ENCODE measurements at regions not wholly inside any gene's neighbourhood (a gene's known extent, or its start where the extent isn't known, plus 50 kb on each side); places are given as distances from the start of the nearest gene placed in this dataset.

GRCh38 chr1:29474274-29475244, 238.2 kb downstream of the PTPRU start:
- Histone ChIP-seq H3K27me3 (ENCODE audit: insufficient read depth, low read length, poor library complexity, severe bottlenecking) (no peaks in the 10 kb centered on the region), H3K36me3 (ENCODE audit: insufficient read depth, low read length) (no peaks in the 10 kb centered on the region)

GRCh38 chr1:29473161-29473855, 237.0 kb downstream of the PTPRU start:
- H3K4me2 ChIP-seq (ENCODE audit: low read depth, low read length, poor library complexity, severe bottlenecking), result no peak overlapping the region
- no peak overlapping the region for H3K4me3 ChIP-seq (ENCODE audit: low read length, poor library complexity, severe bottlenecking)
- H3K79me2 ChIP-seq (ENCODE audit: insufficient read depth, low read length), result no peaks in the 10 kb centered on the region
- no peak overlapping the region for H3K9ac ChIP-seq (ENCODE audit: low read depth, low read length, poor library complexity, severe bottlenecking)
- no peaks in the 10 kb centered on the region for H3K27me3 ChIP-seq (ENCODE audit: insufficient read depth, low read length, poor library complexity, severe bottlenecking)
- H3K4me1 ChIP-seq (ENCODE audit: insufficient read depth, low read length, poor library complexity, severe bottlenecking), result no peaks in the 10 kb centered on the region
- no peaks in the 10 kb centered on the region for H4K20me1 ChIP-seq (ENCODE audit: insufficient read depth, low read length, poor library complexity, severe bottlenecking)
- no peaks in the 10 kb centered on the region for H3K9me3 ChIP-seq (ENCODE audit: insufficient read depth, low read depth, low read length)
- no peaks in the 10 kb centered on the region for H3K36me3 ChIP-seq (ENCODE audit: insufficient read depth, low read length)
- no peaks in the 10 kb centered on the region for H3F3A ChIP-seq (ENCODE audit: low read depth)
- H3K9me2 ChIP-seq (replicated peaks; ENCODE audit: low read depth, low read length), result no peaks in the 10 kb centered on the region
- no peak for TF ChIP-seq EZH2phosphoT487 (IDR thresholded peaks at IDR 0.05; ENCODE audit: borderline replicate concordance)
- TF ChIP-seq CTCF (conservative IDR thresholded peaks at IDR 0.05; ENCODE audit: low read length), result no peak
- H2AFZ ChIP-seq (ENCODE audit: low read length), result no peak overlapping the region

More at GRCh38 chr1:29474274-29475244, 238.2 kb downstream of the PTPRU start:
- Histone ChIP-seq H3K79me2 (ENCODE audit: insufficient read depth, low read length) (no peaks in the 10 kb centered on the region), H2AFZ (ENCODE audit: low read length) (no peak overlapping the region), H3K4me1 (ENCODE audit: insufficient read depth, low read length, poor library complexity, severe bottlenecking) (no peaks in the 10 kb centered on the region), H3K9ac (ENCODE audit: low read depth, low read length, poor library complexity, severe bottlenecking) (no peak overlapping the region), H4K20me1 (ENCODE audit: insufficient read depth, low read length, poor library complexity, severe bottlenecking) (no peaks in the 10 kb centered on the region), H3K9me3 (ENCODE audit: insufficient read depth, low read depth, low read length) (no peaks in the 10 kb centered on the region), H3K4me3 (ENCODE audit: low read length, poor library complexity, severe bottlenecking) (no peak overlapping the region), H3K4me2 (ENCODE audit: low read depth, low read length, poor library complexity, severe bottlenecking) (no peak overlapping the region), H3K9me2 (replicated peaks; ENCODE audit: low read depth, low read length) (no peaks in the 10 kb centered on the region), H3F3A (ENCODE audit: low read depth) (no peaks in the 10 kb centered on the region)
- TF ChIP-seq CTCF (conservative IDR thresholded peaks at IDR 0.05; ENCODE audit: low read length) (no peak), EZH2phosphoT487 (IDR thresholded peaks at IDR 0.05; ENCODE audit: borderline replicate concordance) (no peak)

GRCh38 chr1:29471487-29472313, 235.4 kb downstream of the PTPRU start:
- Histone ChIP-seq H2AFZ (ENCODE audit: low read length) (no peak overlapping the region), H3K9me2 (replicated peaks; ENCODE audit: low read depth, low read length) (no peaks in the 10 kb centered on the region), H3K27me3 (ENCODE audit: insufficient read depth, low read length, poor library complexity, severe bottlenecking) (no peaks in the 10 kb centered on the region), H3K4me3 (ENCODE audit: low read length, poor library complexity, severe bottlenecking) (no peak overlapping the region), H3F3A (ENCODE audit: low read depth) (no peaks in the 10 kb centered on the region), H3K9me3 (ENCODE audit: insufficient read depth, low read depth, low read length) (peaks cover 3% of the 10 kb centered on the region; the same call in 1 of the 2 replicates), H3K4me2 (ENCODE audit: low read depth, low read length, poor library complexity, severe bottlenecking) (no peak overlapping the region), H3K9ac (ENCODE audit: low read depth, low read length, poor library complexity, severe bottlenecking) (no peak overlapping the region), H3K4me1 (ENCODE audit: insufficient read depth, low read length, poor library complexity, severe bottlenecking) (no peaks in the 10 kb centered on the region), H3K79me2 (ENCODE audit: insufficient read depth, low read length) (no peaks in the 10 kb centered on the region), H4K20me1 (ENCODE audit: insufficient read depth, low read length, poor library complexity, severe bottlenecking) (no peaks in the 10 kb centered on the region), H3K36me3 (ENCODE audit: insufficient read depth, low read length) (no peaks in the 10 kb centered on the region)
- TF ChIP-seq EZH2phosphoT487 (IDR thresholded peaks at IDR 0.05; ENCODE audit: borderline replicate concordance) (no peak), CTCF (conservative IDR thresholded peaks at IDR 0.05; ENCODE audit: low read length) (no peak)
